GM21390 (cell line): ENCODE measurements at regions not wholly inside any gene's neighbourhood (a gene's known extent, or its start where the extent isn't known, plus 50 kb on each side); places are given as distances from the start of the nearest gene placed in this dataset.

Experiments
- ATAC-seq: cut with Tn5 transposase; IDR thresholded peaks from one replicate; pipeline ENCODE4 v1.9.1; 2021; ENCODE audit not compliant: unreplicated experiment

GRCh38 chr2:52258038-52258437, 1226.1 kb upstream of the NRXN1 start:
- ATAC-seq: no peak

GRCh38 chr2:52253416-52253980, 1221.6 kb upstream of the NRXN1 start:
- no peak for ATAC-seq

GRCh38 chr2:52238782-52239181, 1206.8 kb upstream of the NRXN1 start:
- ATAC-seq: no peak

GRCh38 chr2:52222128-52222527, 1190.2 kb upstream of the NRXN1 start:
- no peak for ATAC-seq

GRCh38 chr2:52220393-52220792, 1188.5 kb upstream of the NRXN1 start:
- no peak for ATAC-seq

- no peak for ATAC-seq
These were observed 1178.7 kb upstream of the NRXN1 start for GRCh38 chr2:52210611-52211010.

GRCh38 chr2:52210161-52210560, 1178.2 kb upstream of the NRXN1 start:
- ATAC-seq: no peak

- no peak for ATAC-seq
These were observed 1162.4 kb upstream of the NRXN1 start for GRCh38 chr2:52194342-52194741.

- ATAC-seq: no peak
These were observed 1161.9 kb upstream of the NRXN1 start for GRCh38 chr2:52193804-52194203.

- ATAC-seq: no peak
These were observed 1160.7 kb upstream of the NRXN1 start for GRCh38 chr2:52192656-52193055.

- ATAC-seq: no peak
These were observed 1149.1 kb upstream of the NRXN1 start for GRCh38 chr2:52181080-52181479.

GRCh38 chr2:52178845-52179244, 1146.9 kb upstream of the NRXN1 start:
- ATAC-seq: no peak

- ATAC-seq: no peak
These were observed 1113.1 kb upstream of the NRXN1 start for GRCh38 chr2:52145005-52145404.

GRCh38 chr2:52144590-52144989, 1112.7 kb upstream of the NRXN1 start:
- ATAC-seq: no peak

GRCh38 chr2:52141076-52141475, 1109.1 kb upstream of the NRXN1 start:
- ATAC-seq: no peak

- ATAC-seq: no peak
These were observed 1107.3 kb upstream of the NRXN1 start for GRCh38 chr2:52139241-52139640.

GRCh38 chr2:52135235-52135634, 1103.3 kb upstream of the NRXN1 start:
- ATAC-seq: no peak

GRCh38 chr2:52128081-52128480, 1096.1 kb upstream of the NRXN1 start:
- no peak for ATAC-seq

- ATAC-seq: no peak
These were observed 1095.6 kb upstream of the NRXN1 start for GRCh38 chr2:52127527-52127926.

- no peak for ATAC-seq
These were observed 1085.4 kb upstream of the NRXN1 start for GRCh38 chr2:52117299-52117698.

GRCh38 chr2:52115750-52116149, 1083.8 kb upstream of the NRXN1 start:
- ATAC-seq: no peak

- no peak for ATAC-seq
These were observed 1081.4 kb upstream of the NRXN1 start for GRCh38 chr2:52113338-52113737.

GRCh38 chr2:52112141-52112540, 1080.2 kb upstream of the NRXN1 start:
- no peak for ATAC-seq

- no peak for ATAC-seq
These were observed 1075.2 kb upstream of the NRXN1 start for GRCh38 chr2:52107124-52107523.
